HUDEP-2 (cell line): ENCODE measurements at regions not wholly inside any gene's neighbourhood (a gene's known extent, or its start where the extent isn't known, plus 50 kb on each side); places are given as distances from the start of the nearest gene placed in this dataset.
"Not testable (repeated sequence)": the region's sequence is repeated elsewhere in the genome, so short reads cannot be mapped to it uniquely, and the experiment has no call there.

Experiments used
- DNase-seq, 76 experiments: peaks; one replicate each; lab custom pipeline; 2025; ENCODE audit not compliant: unreplicated experiment in 76 of 76; lab: John Stamatoyannopoulos, UW

GRCh38 chr7:153957677-153958076 is 94.5 kb upstream of the DPP6 start:
- DNase-seq, result not testable (repeated sequence)

DNA sequence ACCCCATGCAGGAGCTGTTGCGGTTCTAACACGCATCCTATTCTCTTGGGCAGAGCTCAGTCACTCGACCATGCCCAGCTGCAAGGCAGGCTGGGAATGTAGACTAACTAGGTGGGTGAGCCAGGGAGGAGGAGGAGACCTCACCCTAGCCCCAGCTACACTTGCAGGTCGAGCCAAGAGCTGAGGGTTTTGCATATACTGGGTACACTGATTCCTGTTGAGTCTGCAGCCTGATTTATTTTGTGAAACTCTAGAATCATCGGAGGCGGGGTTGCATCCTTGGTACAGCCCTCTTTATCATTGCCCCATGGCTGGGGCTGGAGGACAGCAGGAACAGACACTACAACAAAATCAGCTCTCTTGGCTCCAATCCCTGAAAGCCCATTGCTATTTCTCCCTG is 93.8 kb upstream of the DPP6 start:
- not testable (repeated sequence) for DNase-seq

- not testable (repeated sequence) for DNase-seq
Measured at GRCh38 chr7:153958789-153959188, 93.4 kb upstream of the DPP6 start.

GRCh38 chr7:153964481-153965112 is 87.6 kb upstream of the DPP6 start:
- not testable (repeated sequence) for DNase-seq

DNA sequence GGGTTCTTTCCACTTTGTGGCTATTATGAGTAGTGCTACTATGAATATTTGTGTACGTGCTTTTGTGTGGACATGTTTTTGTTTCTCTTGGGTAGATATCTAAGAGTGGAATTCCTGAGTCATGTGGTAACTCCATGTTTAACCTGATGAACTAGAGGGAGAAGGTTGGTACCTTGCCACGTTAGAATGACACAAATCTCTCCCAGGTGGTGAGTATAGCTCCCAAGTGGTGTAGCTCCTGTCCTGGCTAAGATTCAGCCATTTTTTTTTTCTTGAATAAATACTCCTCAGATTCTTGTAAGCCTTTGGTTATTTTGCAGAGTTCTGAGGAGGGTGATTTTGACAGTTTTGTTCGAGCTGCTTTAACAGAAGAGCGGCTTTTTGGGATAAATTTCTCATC is 83.2 kb upstream of the DPP6 start:
- DNase-seq, result not testable (repeated sequence)

GRCh38 chr7:153974603-153975002 is 77.6 kb upstream of the DPP6 start:
- DNase-seq, result not testable (repeated sequence)

DNA sequence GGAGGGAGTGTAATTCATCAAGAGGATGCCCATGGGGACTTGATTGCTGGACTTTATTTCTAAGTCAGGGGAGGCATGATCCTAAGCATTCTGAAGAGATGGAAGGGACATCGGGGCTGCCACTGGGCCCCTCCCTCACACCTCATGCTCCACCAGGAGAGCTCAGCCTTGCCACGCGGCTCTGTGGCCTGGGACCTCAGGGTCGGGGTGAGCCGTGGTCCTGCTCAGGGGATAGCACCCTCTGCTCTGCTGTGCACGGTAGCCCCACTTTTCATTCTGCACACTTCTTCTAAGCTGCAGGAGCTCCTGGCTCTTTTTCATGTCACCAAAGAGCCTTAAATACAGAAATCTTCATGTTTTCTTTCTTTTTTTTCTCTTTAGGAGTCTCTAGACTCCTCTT is 75.5 kb upstream of the DPP6 start:
- DNase-seq, result not testable (repeated sequence)

GRCh38 chr7:153983186-153983585 is 69.0 kb upstream of the DPP6 start:
- DNase-seq, result not testable (repeated sequence)

GRCh38 chr7:153989066-153989627 is 63.1 kb upstream of the DPP6 start:
- DNase-seq, result not testable (repeated sequence)

GRCh38 chr7:153989742-153990425 is 62.3 kb upstream of the DPP6 start:
- not testable (repeated sequence) for DNase-seq

DNA sequence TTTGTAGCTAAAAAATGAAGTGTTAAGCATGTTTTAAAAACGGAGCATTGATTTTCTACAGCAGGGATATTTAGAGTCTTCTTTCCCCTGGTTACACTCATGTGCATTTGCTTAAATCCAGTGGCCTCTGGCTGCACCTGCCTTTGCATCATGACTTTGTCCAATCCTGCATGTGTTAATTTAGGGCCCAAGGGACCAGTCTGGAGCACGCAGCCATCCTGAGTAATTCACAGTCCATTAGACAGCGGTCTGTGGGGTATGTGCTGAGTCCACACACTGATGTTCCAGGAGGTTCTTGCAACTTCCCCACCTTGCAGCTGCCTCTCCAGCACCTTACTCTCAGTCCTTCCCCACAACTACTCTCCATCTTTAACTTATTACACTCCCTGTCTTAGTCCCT is 60.7 kb upstream of the DPP6 start:
- not testable (repeated sequence) for DNase-seq

- DNase-seq, result not testable (repeated sequence)
Measured at GRCh38 chr7:153993402-153993801, 58.8 kb upstream of the DPP6 start.

- DNase-seq, result not testable (repeated sequence)
Measured at GRCh38 chr7:153998896-153999295, 53.3 kb upstream of the DPP6 start.
